Astrocyte of the spinal cord (primary cell): ENCODE measurements at regions not wholly inside any gene's neighbourhood (a gene's known extent, or its start where the extent isn't known, plus 50 kb on each side); places are given as distances from the start of the nearest gene placed in this dataset.

Experiments
- DNase-seq: peaks from one replicate; pipeline ENCODE4 v3.0.0; 2011; ENCODE audit warnings: low read depth, low spot score
- H3K4me3 ChIP-seq: 2 replicates; pipeline ENCODE4 v1.5.1; 2011; ENCODE audit warnings: low read depth, mild to moderate bottlenecking, low read length, moderate library complexity
- in situ Hi-C: cut with HindIII; loops from 2 replicates; pipeline ENCODE4 v1.10.0; 2017; ENCODE audit warnings: low sequenced_read_pairs
- TF ChIP-seq, protein P1 (sequence below): IDR thresholded peaks from 2 replicates; pipeline ENCODE4 v1.5.1; 2012; ENCODE audit warnings: low read depth, mild to moderate bottlenecking, low read length, inconsistent platforms

DNA sequence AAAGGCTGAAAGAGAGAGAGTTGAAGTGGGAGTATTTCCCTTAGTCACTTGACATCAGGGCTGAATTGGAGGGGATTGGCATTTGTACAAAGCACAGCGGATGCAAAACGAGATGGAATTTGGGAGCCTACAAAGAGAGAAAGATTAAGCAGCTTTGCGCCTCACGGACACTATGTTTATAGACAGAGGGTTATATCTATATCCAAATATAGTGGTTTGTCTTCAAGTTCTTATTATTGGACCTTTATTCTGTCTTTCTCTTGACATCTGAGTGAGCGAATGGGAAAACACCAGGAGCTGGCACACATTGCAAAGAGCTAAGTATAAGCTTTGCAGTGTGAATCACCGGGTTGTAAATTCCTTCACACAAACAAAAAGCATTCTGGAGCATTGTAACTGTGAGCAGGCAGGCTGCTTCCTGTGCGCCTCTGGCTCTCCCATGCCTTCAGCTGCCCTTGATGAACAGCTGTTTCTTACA lies 500.2 kb downstream of the STIM2 start:
- no peak overlapping the region for H3K4me3 ChIP-seq
- TF ChIP-seq, protein P1, sequence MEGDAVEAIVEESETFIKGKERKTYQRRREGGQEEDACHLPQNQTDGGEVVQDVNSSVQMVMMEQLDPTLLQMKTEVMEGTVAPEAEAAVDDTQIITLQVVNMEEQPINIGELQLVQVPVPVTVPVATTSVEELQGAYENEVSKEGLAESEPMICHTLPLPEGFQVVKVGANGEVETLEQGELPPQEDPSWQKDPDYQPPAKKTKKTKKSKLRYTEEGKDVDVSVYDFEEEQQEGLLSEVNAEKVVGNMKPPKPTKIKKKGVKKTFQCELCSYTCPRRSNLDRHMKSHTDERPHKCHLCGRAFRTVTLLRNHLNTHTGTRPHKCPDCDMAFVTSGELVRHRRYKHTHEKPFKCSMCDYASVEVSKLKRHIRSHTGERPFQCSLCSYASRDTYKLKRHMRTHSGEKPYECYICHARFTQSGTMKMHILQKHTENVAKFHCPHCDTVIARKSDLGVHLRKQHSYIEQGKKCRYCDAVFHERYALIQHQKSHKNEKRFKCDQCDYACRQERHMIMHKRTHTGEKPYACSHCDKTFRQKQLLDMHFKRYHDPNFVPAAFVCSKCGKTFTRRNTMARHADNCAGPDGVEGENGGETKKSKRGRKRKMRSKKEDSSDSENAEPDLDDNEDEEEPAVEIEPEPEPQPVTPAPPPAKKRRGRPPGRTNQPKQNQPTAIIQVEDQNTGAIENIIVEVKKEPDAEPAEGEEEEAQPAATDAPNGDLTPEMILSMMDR = no peak
- in situ Hi-C loops = no loop called here
- peak; percentile 91 for DNase-seq

DNA sequence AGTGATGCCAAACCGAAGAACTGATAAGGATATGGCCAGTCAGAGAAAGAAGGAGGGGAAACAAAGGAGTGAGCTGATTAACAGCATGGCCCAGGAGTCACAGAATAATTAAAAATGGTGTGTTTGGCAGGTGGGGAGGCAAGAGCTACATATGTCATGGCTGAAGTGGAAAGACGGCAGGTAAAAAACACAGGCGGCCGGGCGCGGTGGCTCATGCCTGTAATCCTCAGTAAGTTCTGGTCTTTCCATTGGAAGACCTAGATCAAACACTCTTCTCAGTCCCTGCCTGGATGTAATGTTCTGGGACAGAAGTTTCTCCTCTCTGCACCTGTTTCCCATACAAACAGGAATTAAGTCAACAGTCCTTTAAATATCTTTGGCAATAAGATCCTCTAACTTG lies 503.9 kb downstream of the STIM2 start:
- in situ Hi-C loops = no loop called here
- TF ChIP-seq, protein P1 = no peak
- no peak overlapping the region for H3K4me3 ChIP-seq
- no peak for DNase-seq

DNA sequence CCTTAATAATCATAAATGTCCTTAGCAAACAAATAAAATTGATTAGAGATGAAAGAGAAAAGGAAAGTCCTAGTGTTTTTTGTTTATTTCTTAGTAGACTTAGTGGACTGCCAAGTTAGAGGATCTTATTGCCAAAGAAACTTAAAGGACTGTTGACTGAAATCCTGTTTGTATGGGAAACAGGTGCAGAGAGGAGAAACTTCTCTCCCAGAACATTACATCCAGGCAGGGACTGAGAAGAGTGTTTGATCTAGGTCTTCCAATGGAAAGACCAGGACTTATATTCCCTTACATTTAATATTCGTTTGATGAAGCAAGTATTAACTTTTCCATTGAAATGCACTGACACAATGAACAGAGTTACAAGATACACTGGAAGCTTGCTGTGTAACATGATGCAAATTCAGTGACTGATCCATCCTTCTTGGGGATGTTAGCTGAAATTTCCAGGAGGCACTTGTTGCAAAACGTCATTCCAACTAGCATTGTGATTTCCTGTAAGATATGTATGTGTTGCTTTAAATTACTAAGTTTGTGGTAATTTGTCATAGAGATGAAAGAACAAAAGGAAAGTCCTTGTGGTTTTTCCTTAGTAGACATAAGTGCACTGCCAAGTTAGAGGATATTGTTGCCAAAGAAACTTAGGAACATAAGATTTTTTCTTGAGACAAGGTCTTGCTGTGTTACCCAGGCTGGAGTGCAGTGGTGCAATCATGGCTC lies 505.6 kb downstream of the STIM2 start:
- peak; percentile 92 for DNase-seq
- TF ChIP-seq, protein P1 = no peak
- H3K4me3 ChIP-seq = no peak overlapping the region
- in situ Hi-C loops = no loop called here

DNA sequence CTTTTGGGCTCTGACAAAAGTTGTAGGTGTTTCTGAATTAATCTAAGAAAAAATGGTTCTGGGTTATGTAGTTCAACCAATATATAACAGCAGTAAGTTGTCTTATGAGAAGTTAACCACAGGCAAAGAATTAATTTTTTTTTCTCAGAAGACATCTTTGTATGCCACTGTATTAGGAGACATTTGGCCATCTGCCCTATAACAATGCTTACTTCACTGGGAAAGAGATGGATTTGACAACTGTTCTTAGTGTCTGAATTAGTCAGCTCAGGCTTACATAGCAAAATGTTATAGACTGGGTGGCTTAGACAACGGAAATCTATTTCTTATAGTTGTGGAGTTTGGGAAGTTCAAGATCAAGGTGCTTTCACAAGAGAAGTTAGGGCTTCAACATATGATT lies 508.1 kb downstream of the STIM2 start:
- DNase-seq = peak; percentile 51
- in situ Hi-C loops = no loop called here
- TF ChIP-seq, protein P1 = no peak
- no peak overlapping the region for H3K4me3 ChIP-seq

DNA sequence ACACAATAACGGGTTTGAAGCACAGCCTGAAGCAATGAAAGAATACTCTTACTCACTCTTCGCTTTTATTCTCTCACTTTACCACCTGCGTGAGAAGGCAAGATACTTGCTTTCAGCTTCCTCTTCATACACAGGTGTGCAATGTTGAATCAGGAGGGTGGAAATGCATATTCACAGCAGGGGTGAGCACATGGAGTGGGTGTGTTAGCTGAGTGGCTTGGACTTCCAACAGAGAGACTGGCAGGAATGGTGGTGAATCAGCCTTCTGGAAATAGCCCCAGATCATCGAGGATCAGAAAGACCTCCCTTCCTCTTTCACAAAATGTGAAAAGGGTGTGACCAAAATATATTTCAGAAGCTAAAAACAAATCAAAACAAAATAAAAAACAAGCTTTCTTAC lies 521.2 kb downstream of the STIM2 start:
- in situ Hi-C loops = no loop called here
- peak; percentile 60 for DNase-seq
- no peak overlapping the region for H3K4me3 ChIP-seq
- TF ChIP-seq, protein P1 = no peak

DNA sequence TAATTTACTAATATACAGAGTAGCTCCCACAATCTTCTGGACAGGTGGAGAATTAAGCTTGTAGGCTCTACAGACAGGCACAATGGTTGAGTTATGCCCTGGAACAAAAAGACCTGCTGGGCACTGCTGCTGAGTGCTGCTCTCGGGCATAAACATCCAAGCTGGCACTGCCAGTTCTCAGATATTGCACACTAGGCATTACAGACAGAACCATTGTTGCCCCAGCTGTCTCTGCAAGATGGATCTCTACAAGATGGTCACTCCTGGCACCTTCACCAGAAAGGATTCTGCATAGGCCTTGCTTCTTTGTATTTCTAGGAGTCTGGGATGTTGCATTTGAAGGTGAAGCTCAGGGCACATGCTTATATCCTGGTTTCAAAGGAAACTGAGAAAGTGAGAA lies 527.1 kb downstream of the STIM2 start:
- DNase-seq = no peak
- in situ Hi-C loops = no loop called here
- H3K4me3 ChIP-seq = no peak overlapping the region
- TF ChIP-seq, protein P1 = no peak
